ENCODE measurements at regions not wholly inside any gene's neighbourhood (a gene's known extent, or its start where the extent isn't known, plus 50 kb on each side); places are given as distances from the start of the nearest gene placed in this dataset.

GRCh38 chr6:164528539-164528938, 780.9 kb downstream of the C6orf118 start:
- TF ChIP-seq CTCF (IDR thresholded peaks at IDR 0.05; ENCODE audit: poor library complexity, severe bottlenecking) (no peak), EP300 (conservative IDR thresholded peaks at IDR 0.05; ENCODE audit: poor library complexity, severe bottlenecking) (no peak), EZH2 (IDR thresholded peaks at IDR 0.05; ENCODE audit: borderline replicate concordance, insufficient read depth, low read length, poor library complexity, severe bottlenecking) (no peak), REST (IDR thresholded peaks at IDR 0.05; ENCODE audit: borderline replicate concordance) (no peak), POLR2AphosphoS5 (IDR thresholded peaks at IDR 0.05) (no peak), RAD21 (conservative IDR thresholded peaks at IDR 0.05) (no peak)

Measured in neural cell (in vitro differentiated cells).